H1 (cell line): ENCODE measurements at regions not wholly inside any gene's neighbourhood (a gene's known extent, or its start where the extent isn't known, plus 50 kb on each side); places are given as distances from the start of the nearest gene placed in this dataset.

Experiments used
- CTCF ChIA-PET: fragments of 300-600 bp; sonication (Branson Sonifier 250); formaldehyde crosslinking; loops from one replicate; lab custom pipeline; 2021; ENCODE audit not compliant: partially characterized antibody; lab: Charles Lee
- POLR2A ChIA-PET: fragments of 300-600 bp; sonication (Branson Sonifier 250); formaldehyde crosslinking; loops from one replicate; lab custom pipeline; 2021; ENCODE audit warnings: inconsistent platforms; ENCODE audit not compliant: partially characterized antibody; lab: Charles Lee
- DNase-seq, 2 experiments: peaks; one replicate each; pipeline versions ENCODE4 v3.0.0 to v3.0.0-alpha.2; 2010 to 2022; ENCODE audit warnings: low spot score in 2 of 2, low read depth in 1 of 2, mixed read lengths in 1 of 2
- FAIRE-seq: peaks from 2 replicates; lab custom pipeline; 2011; peaks lifted over from hg19 to GRCh38; lab: Jason Lieb, UNC
- H2AFZ ChIP-seq: 2 replicates; pipeline ENCODE4 v1.8.1; 2012; ENCODE audit warnings: low read length, inconsistent platforms
- H2AK5ac ChIP-seq: 2 replicates; pipeline ENCODE4 v1.6.1; 2013; ENCODE audit warnings: low read depth, low read length
- H2BK120ac ChIP-seq: replicated peaks from 2 replicates; pipeline ENCODE3; 2013; ENCODE audit warnings: low read depth, low read length, inconsistent platforms
- H2BK12ac ChIP-seq: 2 replicates; pipeline ENCODE4 v1.6.1; 2013; ENCODE audit warnings: low read depth, low read length
- H2BK15ac ChIP-seq: 2 replicates; pipeline ENCODE4 v1.6.1; 2013; ENCODE audit warnings: low read length
- H2BK20ac ChIP-seq: 2 replicates; pipeline ENCODE4 v1.6.1; 2013; ENCODE audit warnings: low read length
- H2BK5ac ChIP-seq: 2 replicates; pipeline ENCODE4 v1.6.1; 2013; ENCODE audit warnings: low read depth, low read length
- H3K14ac ChIP-seq: 2 replicates; pipeline ENCODE4 v1.6.1; 2013; ENCODE audit warnings: inconsistent platforms; ENCODE audit not compliant: insufficient read length
- H3K18ac ChIP-seq: 2 replicates; pipeline ENCODE4 v1.6.1; 2013; ENCODE audit warnings: low read length; ENCODE audit errors: extremely low read depth
- H3K23ac ChIP-seq: 2 replicates; pipeline ENCODE4 v1.6.1; 2013; ENCODE audit warnings: inconsistent platforms; ENCODE audit not compliant: insufficient read length
- H3K23me2 ChIP-seq: 2 replicates; pipeline ENCODE4 v1.6.1; 2013; ENCODE audit warnings: low read depth, low read length
- H3K27ac ChIP-seq: 2 replicates; pipeline ENCODE4 v1.6.1; 2011; ENCODE audit warnings: low read depth, low read length, inconsistent platforms
- H3K27me3 ChIP-seq, 4 experiments: replicated peaks in 1 of 4; 1 replicate in 1 of 4; 2 replicates in 3 of 4; pipeline versions ENCODE4 v1.6.1 to v1.8.1; 2011 to 2013; ENCODE audit warnings: low read length in 3 of 4, mild to moderate bottlenecking in 3 of 4, inconsistent platforms in 2 of 4, mixed read lengths in 2 of 4, moderate library complexity in 1 of 4; ENCODE audit not compliant: control insufficient read depth in 3 of 4, insufficient read depth in 3 of 4; ENCODE audit errors: extremely low read depth in 1 of 4
- H3K36me3 ChIP-seq, 4 experiments: 2 replicates each; pipeline versions ENCODE4 v1.6.1 to v1.8.1; 2011 to 2013; ENCODE audit warnings: mild to moderate bottlenecking in 4 of 4, low read length in 3 of 4, moderate library complexity in 2 of 4, control low read depth in 1 of 4, inconsistent platforms in 1 of 4; ENCODE audit not compliant: insufficient read depth in 4 of 4, control insufficient read depth in 2 of 4
- H3K4ac ChIP-seq: replicated peaks from 2 replicates; pipeline ENCODE3; 2013; ENCODE audit warnings: low read length, low read depth, mixed read lengths, inconsistent platforms; ENCODE audit not compliant: insufficient read length
- H3K4me1 ChIP-seq, 4 experiments: replicated peaks in 1 of 4; 1 replicate in 1 of 4; 2 replicates in 3 of 4; pipeline versions ENCODE4 v1.6.1 to v1.8.1; 2011 to 2013; ENCODE audit warnings: low read length in 3 of 4, inconsistent platforms in 2 of 4, mixed read lengths in 1 of 4; ENCODE audit not compliant: insufficient read depth in 4 of 4, control insufficient read depth in 3 of 4
- H3K4me2 ChIP-seq, 2 experiments: 2 replicates each; pipeline versions ENCODE4 v1.6.1 to v1.8.1; 2011 to 2013; ENCODE audit warnings: low read depth in 2 of 2, low read length in 2 of 2, control low read depth in 1 of 2, inconsistent platforms in 1 of 2, mild to moderate bottlenecking in 1 of 2; ENCODE audit not compliant: insufficient read depth in 1 of 2
- H3K4me3 ChIP-seq, 4 experiments: fragments of 200-600, 300-600 bp in 1 of 4; sonication (generic), shearing (Covaris generic), sonication (Bioruptor Twin) in 1 of 4; 2 replicates each; pipeline versions ENCODE4 v1.5.1 to v1.8.1; 2011 to 2016; ENCODE audit warnings: low read length in 4 of 4, low read depth in 3 of 4, control low read depth in 2 of 4, inconsistent platforms in 2 of 4, mild to moderate bottlenecking in 2 of 4, mixed read lengths in 1 of 4, moderate library complexity in 1 of 4; ENCODE audit not compliant: insufficient read depth in 2 of 4; ENCODE audit errors: extremely low read depth in 1 of 4
- H3K56ac ChIP-seq: replicated peaks from 2 replicates; pipeline ENCODE3; 2013; ENCODE audit warnings: low read depth, mild to moderate bottlenecking, mixed read lengths, low read length, inconsistent platforms; ENCODE audit not compliant: insufficient read length
- H3K79me1 ChIP-seq: 2 replicates; pipeline ENCODE4 v1.6.1; 2013; ENCODE audit warnings: low read depth, low read length, control low read depth
- H3K79me2 ChIP-seq, 2 experiments: 2 replicates each; pipeline versions ENCODE4 v1.6.1 to v1.8.1; 2012 to 2013; ENCODE audit warnings: low read length in 2 of 2, mild to moderate bottlenecking in 2 of 2, inconsistent platforms in 1 of 2; ENCODE audit not compliant: insufficient read depth in 2 of 2, control insufficient read depth in 1 of 2
- H3K9ac ChIP-seq, 4 experiments: replicated peaks in 1 of 4; 1 replicate in 1 of 4; 2 replicates in 3 of 4; pipeline versions ENCODE4 v1.6.1 to v1.8.1; 2011 to 2013; ENCODE audit warnings: low read depth in 3 of 4, low read length in 3 of 4, control low read depth in 2 of 4, mild to moderate bottlenecking in 2 of 4, moderate library complexity in 2 of 4, inconsistent platforms in 1 of 4; ENCODE audit errors: extremely low read depth in 1 of 4
- H3K9me3 ChIP-seq, 2 experiments: 2 replicates each; pipeline versions ENCODE4 v1.6.1 to v1.8.1; 2012 to 2013; ENCODE audit warnings: mild to moderate bottlenecking in 2 of 2, moderate library complexity in 2 of 2, control low read depth in 1 of 2, inconsistent platforms in 1 of 2, low read depth in 1 of 2, low read length in 1 of 2, mixed read lengths in 1 of 2; ENCODE audit not compliant: insufficient read depth in 2 of 2
- H4K20me1 ChIP-seq, 2 experiments: replicated peaks in 1 of 2; 2 replicates each; pipeline versions ENCODE3 to v1.8.1; 2011 to 2013; ENCODE audit warnings: inconsistent platforms in 2 of 2, low read length in 2 of 2, mild to moderate bottlenecking in 1 of 2; ENCODE audit not compliant: insufficient read depth in 2 of 2, control insufficient read depth in 1 of 2
- H4K5ac ChIP-seq: 2 replicates; pipeline ENCODE4 v1.6.1; 2013; ENCODE audit warnings: low read length, low read depth, mixed read lengths, inconsistent platforms; ENCODE audit not compliant: insufficient read length
- H4K8ac ChIP-seq: 2 replicates; pipeline ENCODE4 v1.8.0; 2013; ENCODE audit warnings: mild to moderate bottlenecking, moderate library complexity, low read length, inconsistent platforms; ENCODE audit not compliant: insufficient read depth; ENCODE audit errors: extremely low read depth
- H4K91ac ChIP-seq: replicated peaks from 2 replicates; pipeline ENCODE3; 2013; ENCODE audit warnings: low read length, mixed read lengths, inconsistent platforms; ENCODE audit not compliant: insufficient read length
- GTF2F1 ChIP-seq: IDR thresholded peaks from 2 replicates; pipeline ENCODE4 v1.6.1; 2012; ENCODE audit warnings: low read depth, low read length, improper control_type of control experiment, borderline replicate concordance
- KDM5A ChIP-seq: fragments of 200-600 bp; IDR thresholded peaks from 2 replicates; pipeline ENCODE4 v1.7.1; 2012; ENCODE audit warnings: mild to moderate bottlenecking, low read length, inconsistent platforms, mixed read lengths
- POLR2AphosphoS5 ChIP-seq: IDR thresholded peaks from 2 replicates; pipeline ENCODE4 v1.6.1; 2011; ENCODE audit warnings: low read depth, low read length
- POU5F1 ChIP-seq: IDR thresholded peaks from 2 replicates; pipeline ENCODE4 v1.6.1; 2011; ENCODE audit warnings: low read depth, mild to moderate bottlenecking, low read length, moderate library complexity
- RFX5 ChIP-seq: IDR thresholded peaks from 2 replicates; pipeline ENCODE4 v1.6.1; 2011; ENCODE audit warnings: low read depth, low read length, improper control_type of control experiment, borderline replicate concordance
- ZNF274 ChIP-seq: IDR thresholded peaks from 2 replicates; pipeline ENCODE4 v1.7.0; 2012; ENCODE audit warnings: low read length, borderline replicate concordance; ENCODE audit errors: extremely low read depth
- WGBS, 2 experiments: shearing (Covaris generic) in 1 of 2; methylation state at CpG; one replicate each; pipeline versions ENCODE4 v1.1.6 to v1.1.7; 2013 to 2015; ENCODE audit warnings: low lambda C conversion rate in 2 of 2, mixed read lengths in 2 of 2, inconsistent platforms in 1 of 2, low coverage in 1 of 2, missing lambda C conversion rate in 1 of 2; ENCODE audit not compliant: insufficient replicate concordance in 2 of 2, insufficient coverage in 1 of 2, insufficient read length in 1 of 2; ENCODE audit errors: extremely low coverage in 1 of 2, missing lambda C conversion rate in 1 of 2; 5-methylcytosine and 5-hydroxymethylcytosine counted together

GRCh38 chr2:129812654-129813053 lies 166.8 kb upstream of the RAB6C start:
- H4K5ac ChIP-seq = no peak overlapping the region
- no peak overlapping the region for H3K4me3 ChIP-seq
- DNase-seq (no peak), FAIRE-seq (no peak)
- POLR2A ChIA-PET = no interaction called here
- H3K79me2 ChIP-seq = no peaks in the 10 kb centered on the region
- no peak overlapping the region for H3K4ac ChIP-seq
- TF ChIP-seq RFX5 (no peak), KDM5A (no peak), ZNF274 (no peak), GTF2F1 (no peak), POU5F1 (no peak), POLR2AphosphoS5 (no peak)
- CTCF ChIA-PET = interaction anchor here (0.6 to 0.7 kb wide), 2 partner anchors 47 to 321 kb away, joined by 3 read pairs; no protein-coding TSS in a partner anchor
- 98% methylated on average over 3 of the region's 3 CpGs; no CpG with 5 or more reads in 1 of the 2 experiments for WGBS, 2 experiments
- no peak overlapping the region for H3K27ac ChIP-seq
- H2AFZ ChIP-seq = no peak overlapping the region
- no peaks in the 10 kb centered on the region for H3K36me3 ChIP-seq
- H2BK5ac ChIP-seq = no peak overlapping the region
- no peaks in the 10 kb centered on the region; the same call in 1 of the 2 replicates for H3K79me1 ChIP-seq
- no peak overlapping the region for H3K9ac ChIP-seq
- H4K20me1 ChIP-seq = no peaks in the 10 kb centered on the region
- H4K8ac ChIP-seq = no peak overlapping the region
- no peak overlapping the region for H3K56ac ChIP-seq
- H3K4me2 ChIP-seq = no peak overlapping the region
- no peak overlapping the region for H3K18ac ChIP-seq
- H3K27me3 ChIP-seq = no peaks in the 10 kb centered on the region; a peak in 1 of 7 replicates
- no peak overlapping the region for H2BK20ac ChIP-seq
- H2BK12ac ChIP-seq = no peak overlapping the region
- H4K91ac ChIP-seq = no peak overlapping the region
- H3K4me1 ChIP-seq = no peaks in the 10 kb centered on the region
- H2AK5ac ChIP-seq = no peak overlapping the region
- H3K23ac ChIP-seq = no peak overlapping the region
- H2BK15ac ChIP-seq = no peak overlapping the region
- H2BK120ac ChIP-seq = no peak overlapping the region
- H3K9me3 ChIP-seq = peaks cover 18 to 20% of the 10 kb centered on the region in 2 experiments; a peak in 3 of 4 replicates
- no peaks in the 10 kb centered on the region for H3K23me2 ChIP-seq
- no peak overlapping the region for H3K14ac ChIP-seq
